Hepatocyte (in vitro differentiated cells): ENCODE measurements at regions not wholly inside any gene's neighbourhood (a gene's known extent, or its start where the extent isn't known, plus 50 kb on each side); places are given as distances from the start of the nearest gene placed in this dataset.

Experiments used
- CTCF ChIP-seq: fragments of 200-600 bp; sonication (generic); IDR thresholded peaks from 2 replicates; pipeline ENCODE4 v1.5.1; 2016; ENCODE audit warnings: antibody characterized with exemption, mild to moderate bottlenecking; ENCODE audit not compliant: poor library complexity
- EZH2 ChIP-seq: fragments of 200-600 bp; sonication (generic); IDR thresholded peaks from 2 replicates; pipeline ENCODE4 v1.6.1; 2016; ENCODE audit warnings: antibody characterized with exemption, mild to moderate bottlenecking, borderline replicate concordance

GRCh38 chr1:232713785-232714184, 83.9 kb upstream of the SIPA1L2 start:
- TF ChIP-seq CTCF (no peak), EZH2 (no peak)
